ENCODE measurements at regions not wholly inside any gene's neighbourhood (a gene's known extent, or its start where the extent isn't known, plus 50 kb on each side); places are given as distances from the start of the nearest gene placed in this dataset.
"Not testable (repeated sequence)": the region's sequence is repeated elsewhere in the genome, so short reads cannot be mapped to it uniquely, and the experiment has no call there.

- Histone ChIP-seq H3K27ac (no peak overlapping the region), H3K4me1 (ENCODE audit: control insufficient read depth in 1 of 2, insufficient read depth in 1 of 2, low read depth in 1 of 2, low read length in 1 of 2) (no peaks in the 10 kb centered on the region), H3K27me3 (no peaks in the 10 kb centered on the region), H3K36me3 (no peaks in the 10 kb centered on the region), H3K4me3 (ENCODE audit: low read depth in 1 of 2, low read length in 1 of 2) (no peak overlapping the region), H3K9me3 (no peaks in the 10 kb centered on the region)
- TF ChIP-seq, protein P1, sequence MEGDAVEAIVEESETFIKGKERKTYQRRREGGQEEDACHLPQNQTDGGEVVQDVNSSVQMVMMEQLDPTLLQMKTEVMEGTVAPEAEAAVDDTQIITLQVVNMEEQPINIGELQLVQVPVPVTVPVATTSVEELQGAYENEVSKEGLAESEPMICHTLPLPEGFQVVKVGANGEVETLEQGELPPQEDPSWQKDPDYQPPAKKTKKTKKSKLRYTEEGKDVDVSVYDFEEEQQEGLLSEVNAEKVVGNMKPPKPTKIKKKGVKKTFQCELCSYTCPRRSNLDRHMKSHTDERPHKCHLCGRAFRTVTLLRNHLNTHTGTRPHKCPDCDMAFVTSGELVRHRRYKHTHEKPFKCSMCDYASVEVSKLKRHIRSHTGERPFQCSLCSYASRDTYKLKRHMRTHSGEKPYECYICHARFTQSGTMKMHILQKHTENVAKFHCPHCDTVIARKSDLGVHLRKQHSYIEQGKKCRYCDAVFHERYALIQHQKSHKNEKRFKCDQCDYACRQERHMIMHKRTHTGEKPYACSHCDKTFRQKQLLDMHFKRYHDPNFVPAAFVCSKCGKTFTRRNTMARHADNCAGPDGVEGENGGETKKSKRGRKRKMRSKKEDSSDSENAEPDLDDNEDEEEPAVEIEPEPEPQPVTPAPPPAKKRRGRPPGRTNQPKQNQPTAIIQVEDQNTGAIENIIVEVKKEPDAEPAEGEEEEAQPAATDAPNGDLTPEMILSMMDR (IDR thresholded peaks at IDR 0.05): no peak
Observed at GRCh38 chr1:232164078-232164963, 465.6 kb downstream of the SIPA1L2 start.

GRCh38 chr1:232163533-232163932 is 466.4 kb downstream of the SIPA1L2 start:
- Histone ChIP-seq H3K4me1 (ENCODE audit: control insufficient read depth in 1 of 2, insufficient read depth in 1 of 2, low read depth in 1 of 2, low read length in 1 of 2) (no peaks in the 10 kb centered on the region), H3K9me3 (no peaks in the 10 kb centered on the region), H3K36me3 (no peaks in the 10 kb centered on the region), H3K27me3 (no peaks in the 10 kb centered on the region), H3K27ac (no peak overlapping the region), H3K4me3 (ENCODE audit: low read depth in 1 of 2, low read length in 1 of 2) (no peak overlapping the region)
- TF ChIP-seq, protein P1 (IDR thresholded peaks at IDR 0.05): no peak

DNA sequence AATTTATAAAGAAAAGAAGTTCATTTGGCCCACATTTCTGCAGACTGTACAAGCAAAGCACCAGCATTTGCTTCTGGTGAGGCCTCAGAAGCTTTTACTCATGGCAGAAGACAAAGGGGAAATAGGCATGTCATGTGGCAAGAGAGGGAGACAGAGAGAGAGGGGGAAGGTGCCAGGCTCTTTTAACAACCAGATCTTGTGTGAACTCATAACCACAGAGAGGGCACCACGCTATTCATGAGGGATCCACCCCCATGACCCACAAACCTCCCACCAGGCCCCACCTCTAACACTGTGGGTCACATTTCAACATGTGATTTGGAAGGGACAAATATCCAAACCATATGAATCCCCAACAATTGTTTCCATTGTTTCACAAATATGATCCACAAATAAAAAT is 467.9 kb downstream of the SIPA1L2 start:
- TF ChIP-seq, protein P1 (IDR thresholded peaks at IDR 0.05): no peak
- no peaks in the 10 kb centered on the region for H3K4me1 ChIP-seq (ENCODE audit: control insufficient read depth in 1 of 2, insufficient read depth in 1 of 2, low read depth in 1 of 2, low read length in 1 of 2)
- no peaks in the 10 kb centered on the region for H3K9me3 ChIP-seq
- H3K36me3 ChIP-seq: no peaks in the 10 kb centered on the region
- H3K27me3 ChIP-seq: no peaks in the 10 kb centered on the region
- H3K27ac ChIP-seq: no peak overlapping the region
- no peak overlapping the region for H3K4me3 ChIP-seq (ENCODE audit: low read depth in 1 of 2, low read length in 1 of 2)

- H3K9me3 ChIP-seq; H3K36me3 ChIP-seq; H3K4me3 ChIP-seq (ENCODE audit: low read depth in 1 of 2, low read length in 1 of 2); H3K27ac ChIP-seq; H3K27me3 ChIP-seq; H3K4me1 ChIP-seq (ENCODE audit: control insufficient read depth in 1 of 2, insufficient read depth in 1 of 2, low read depth in 1 of 2, low read length in 1 of 2): not testable (repeated sequence)
Observed at GRCh38 chr1:232158558-232158957, 471.4 kb downstream of the SIPA1L2 start.

DNA sequence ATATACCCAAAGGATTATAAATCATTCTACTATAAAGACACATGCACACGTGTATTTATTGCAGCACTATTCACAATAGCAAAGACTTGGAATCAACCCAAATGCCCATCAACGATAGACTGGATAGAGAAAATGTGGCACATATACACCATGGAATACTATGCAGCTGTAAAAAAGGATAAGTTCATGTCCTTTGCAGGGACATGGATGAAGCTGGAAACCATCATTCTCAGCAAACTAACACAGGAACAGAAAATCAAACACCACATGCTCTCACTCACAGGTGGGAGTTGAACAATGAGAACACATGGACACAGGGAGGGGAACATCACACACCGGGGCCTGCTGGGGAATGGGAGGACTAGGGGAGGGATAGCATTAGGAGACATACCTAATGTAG is 473.9 kb downstream of the SIPA1L2 start:
- H3K4me3 ChIP-seq (ENCODE audit: low read depth in 1 of 2, low read length in 1 of 2); H3K27me3 ChIP-seq; H3K4me1 ChIP-seq (ENCODE audit: control insufficient read depth in 1 of 2, insufficient read depth in 1 of 2, low read depth in 1 of 2, low read length in 1 of 2); H3K9me3 ChIP-seq; H3K36me3 ChIP-seq; H3K27ac ChIP-seq: not testable (repeated sequence)

- H3K27me3 ChIP-seq: no peaks in the 10 kb centered on the region
- H3K27ac ChIP-seq: no peak overlapping the region
- H3K9me3 ChIP-seq: no peaks in the 10 kb centered on the region
- no peaks in the 10 kb centered on the region for H3K36me3 ChIP-seq
- no peaks in the 10 kb centered on the region for H3K4me1 ChIP-seq (ENCODE audit: control insufficient read depth in 1 of 2, insufficient read depth in 1 of 2, low read depth in 1 of 2, low read length in 1 of 2)
- no peak overlapping the region for H3K4me3 ChIP-seq (ENCODE audit: low read depth in 1 of 2, low read length in 1 of 2)
- TF ChIP-seq, protein P1 (IDR thresholded peaks at IDR 0.05): no peak
Observed at GRCh38 chr1:232153652-232154051, 476.3 kb downstream of the SIPA1L2 start.
